Osteoblast (primary cell): ENCODE measurements at regions not wholly inside any gene's neighbourhood (a gene's known extent, or its start where the extent isn't known, plus 50 kb on each side); places are given as distances from the start of the nearest gene placed in this dataset.
"Not testable (repeated sequence)": the region's sequence is repeated elsewhere in the genome, so short reads cannot be mapped to it uniquely, and the experiment has no call there.

ENCODE experiments used
- DNase-seq: peaks from one replicate; pipeline ENCODE4 v3.0.0; 2011; ENCODE audit warnings: low spot score, mixed read lengths; ENCODE audit not compliant: insufficient read length; ENCODE audit errors: missing footprints
- H2AFZ ChIP-seq: 2 replicates; pipeline ENCODE4 v1.6.0; 2011; ENCODE audit warnings: mild to moderate bottlenecking, low read length
- H3K27ac ChIP-seq: 2 replicates; pipeline ENCODE4 v1.5.1; 2011; ENCODE audit warnings: mild to moderate bottlenecking, low read depth, low read length, moderate library complexity
- H3K27me3 ChIP-seq: 2 replicates; pipeline ENCODE4 v1.6.0; 2012; ENCODE audit warnings: mild to moderate bottlenecking, control low read depth, inconsistent platforms, low read length, moderate library complexity; ENCODE audit not compliant: insufficient read depth
- H3K36me3 ChIP-seq: 2 replicates; pipeline ENCODE4 v1.5.1; 2011; ENCODE audit warnings: mild to moderate bottlenecking, low read length, control low read depth, moderate library complexity; ENCODE audit not compliant: insufficient read depth
- H3K4me1 ChIP-seq: 2 replicates; pipeline ENCODE4 v1.5.1; 2011; ENCODE audit warnings: mild to moderate bottlenecking, low read length, control low read depth, moderate library complexity; ENCODE audit not compliant: insufficient read depth
- H3K4me2 ChIP-seq: 2 replicates; pipeline ENCODE4 v1.6.0; 2011; ENCODE audit warnings: mild to moderate bottlenecking, low read length; ENCODE audit not compliant: insufficient read depth
- H3K4me3 ChIP-seq: fragments of 200-600 bp; sonication (generic); 3 replicates; pipeline ENCODE4 v1.5.1; 2012; ENCODE audit warnings: mild to moderate bottlenecking, low read length, inconsistent platforms; ENCODE audit not compliant: insufficient read depth
- H3K79me2 ChIP-seq: 2 replicates; pipeline ENCODE4 v1.6.0; 2012; ENCODE audit warnings: mild to moderate bottlenecking, low read length, control low read depth, inconsistent platforms; ENCODE audit not compliant: insufficient read depth
- H3K9me3 ChIP-seq: 2 replicates; pipeline ENCODE4 v1.5.1; 2011; ENCODE audit warnings: low read depth, low read length, control low read depth
- H4K20me1 ChIP-seq: 2 replicates; pipeline ENCODE4 v1.6.0; 2012; ENCODE audit warnings: mild to moderate bottlenecking, low read length, control low read depth; ENCODE audit not compliant: insufficient read depth
- TF ChIP-seq, protein P1 (sequence below): IDR thresholded peaks from 2 replicates; pipeline ENCODE4 v1.5.1; 2011; ENCODE audit warnings: mild to moderate bottlenecking, low read depth, low read length, moderate library complexity; ENCODE audit errors: extremely low read depth

DNA sequence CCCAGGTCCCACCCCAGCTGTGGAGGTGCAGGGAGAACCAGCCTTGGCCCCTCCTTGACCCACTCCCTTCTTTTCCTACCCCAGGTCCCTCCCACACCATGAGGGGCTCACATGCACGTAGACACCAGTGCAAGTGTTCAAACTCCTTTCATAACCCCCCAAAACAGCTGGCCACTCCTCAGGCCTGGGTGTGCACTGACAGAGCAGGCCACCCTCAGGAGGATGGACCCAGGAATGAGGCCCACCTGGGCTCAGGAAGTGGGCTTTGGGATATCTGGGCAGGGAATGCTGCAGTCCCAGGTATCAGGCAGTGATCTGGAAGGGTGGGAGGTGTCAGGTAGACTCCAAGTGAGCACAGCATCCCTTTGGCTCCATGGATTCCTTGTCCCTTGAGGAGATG, 723.8 kb downstream of the MATN1 start:
- TF ChIP-seq, protein P1, sequence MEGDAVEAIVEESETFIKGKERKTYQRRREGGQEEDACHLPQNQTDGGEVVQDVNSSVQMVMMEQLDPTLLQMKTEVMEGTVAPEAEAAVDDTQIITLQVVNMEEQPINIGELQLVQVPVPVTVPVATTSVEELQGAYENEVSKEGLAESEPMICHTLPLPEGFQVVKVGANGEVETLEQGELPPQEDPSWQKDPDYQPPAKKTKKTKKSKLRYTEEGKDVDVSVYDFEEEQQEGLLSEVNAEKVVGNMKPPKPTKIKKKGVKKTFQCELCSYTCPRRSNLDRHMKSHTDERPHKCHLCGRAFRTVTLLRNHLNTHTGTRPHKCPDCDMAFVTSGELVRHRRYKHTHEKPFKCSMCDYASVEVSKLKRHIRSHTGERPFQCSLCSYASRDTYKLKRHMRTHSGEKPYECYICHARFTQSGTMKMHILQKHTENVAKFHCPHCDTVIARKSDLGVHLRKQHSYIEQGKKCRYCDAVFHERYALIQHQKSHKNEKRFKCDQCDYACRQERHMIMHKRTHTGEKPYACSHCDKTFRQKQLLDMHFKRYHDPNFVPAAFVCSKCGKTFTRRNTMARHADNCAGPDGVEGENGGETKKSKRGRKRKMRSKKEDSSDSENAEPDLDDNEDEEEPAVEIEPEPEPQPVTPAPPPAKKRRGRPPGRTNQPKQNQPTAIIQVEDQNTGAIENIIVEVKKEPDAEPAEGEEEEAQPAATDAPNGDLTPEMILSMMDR: no peak
- H3K4me3 ChIP-seq: no peak overlapping the region
- no peak for DNase-seq

DNA sequence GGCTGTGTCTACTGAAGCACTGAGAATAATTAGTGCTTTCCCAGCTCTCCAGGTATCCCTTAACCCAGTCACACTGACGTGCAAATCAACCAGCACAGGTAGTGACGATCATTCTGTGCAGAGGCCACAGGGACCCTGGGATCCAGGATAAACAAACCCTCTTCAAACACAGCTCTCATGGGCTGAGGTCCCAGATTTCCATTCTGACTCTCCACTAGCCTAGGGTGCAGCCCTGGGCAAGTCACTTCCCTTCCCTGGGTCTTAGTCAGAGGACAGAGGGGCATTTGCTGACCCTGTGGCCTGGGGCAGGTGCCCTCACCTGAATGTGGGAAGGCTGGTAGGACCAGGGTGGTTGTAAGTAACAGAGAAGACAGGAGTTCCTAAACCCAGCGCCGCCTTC, 724.7 kb downstream of the MATN1 start:
- no peaks in the 10 kb centered on the region for H3K36me3 ChIP-seq
- no peaks in the 10 kb centered on the region for H3K9me3 ChIP-seq
- H3K4me3 ChIP-seq: no peak overlapping the region
- no peak overlapping the region for H2AFZ ChIP-seq
- no peak overlapping the region for H3K27ac ChIP-seq
- H3K79me2 ChIP-seq: no peaks in the 10 kb centered on the region
- no peaks in the 10 kb centered on the region for H4K20me1 ChIP-seq
- H3K4me2 ChIP-seq: no peak overlapping the region
- H3K4me1 ChIP-seq: no peaks in the 10 kb centered on the region
- H3K27me3 ChIP-seq: no peaks in the 10 kb centered on the region
- TF ChIP-seq, protein P1: no peak
- DNase-seq: no peak

More for the DNA sequence above, 723.8 kb downstream of the MATN1 start:
- Histone ChIP-seq H3K4me2 (no peak overlapping the region), H3K27ac (no peak overlapping the region), H2AFZ (no peak overlapping the region), H3K79me2 (no peaks in the 10 kb centered on the region), H4K20me1 (no peaks in the 10 kb centered on the region), H3K36me3 (no peaks in the 10 kb centered on the region), H3K9me3 (no peaks in the 10 kb centered on the region), H3K27me3 (no peaks in the 10 kb centered on the region), H3K4me1 (no peaks in the 10 kb centered on the region)

DNA sequence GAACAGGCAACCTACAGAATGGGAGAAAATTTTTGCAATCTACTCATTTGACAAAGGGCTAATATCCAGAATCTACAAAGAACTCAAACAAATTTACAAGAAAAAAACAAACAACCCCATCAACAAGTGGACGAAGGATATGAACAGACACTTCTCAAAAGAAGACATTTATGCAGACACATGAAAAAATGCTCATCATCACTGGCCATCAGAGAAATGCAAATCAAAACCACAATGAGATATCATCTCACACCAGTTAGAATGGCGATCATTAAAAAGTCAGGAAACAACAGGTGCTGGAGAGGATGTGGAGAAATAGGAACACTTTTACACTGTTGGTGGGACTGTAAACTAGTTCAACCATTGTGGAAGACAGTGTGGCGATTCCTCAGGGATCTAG, 725.6 kb downstream of the MATN1 start:
- H3K4me1 ChIP-seq, H3K27ac ChIP-seq, H4K20me1 ChIP-seq, H3K27me3 ChIP-seq, H2AFZ ChIP-seq, H3K4me2 ChIP-seq, H3K36me3 ChIP-seq, H3K9me3 ChIP-seq, H3K79me2 ChIP-seq, H3K4me3 ChIP-seq, DNase-seq: not testable (repeated sequence)

DNA sequence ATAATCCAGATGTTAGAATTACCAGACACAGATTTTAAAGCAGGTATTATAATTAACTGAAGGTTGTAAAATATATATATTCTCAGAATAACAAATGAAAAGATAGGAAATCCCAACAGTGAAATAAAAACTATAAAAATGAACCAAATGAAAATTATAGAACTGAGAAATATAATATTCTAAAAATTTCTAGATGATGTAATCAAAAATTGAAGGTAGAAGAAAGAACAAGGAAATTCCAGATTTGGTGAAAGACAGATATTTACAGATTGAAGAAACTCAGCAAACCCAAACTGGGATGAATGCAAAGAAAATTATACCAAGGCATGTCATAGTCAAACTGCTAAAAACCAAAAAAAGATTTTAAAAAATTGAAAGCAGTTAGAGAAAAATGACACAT, 729.4 kb downstream of the MATN1 start:
- TF ChIP-seq, protein P1: no peak
- Histone ChIP-seq H3K36me3 (no peaks in the 10 kb centered on the region), H3K79me2 (no peaks in the 10 kb centered on the region), H3K4me3 (no peak overlapping the region), H2AFZ (no peak overlapping the region), H4K20me1 (no peaks in the 10 kb centered on the region), H3K4me2 (no peak overlapping the region), H3K27me3 (no peaks in the 10 kb centered on the region), H3K27ac (no peak overlapping the region), H3K4me1 (no peaks in the 10 kb centered on the region), H3K9me3 (peaks cover 2% of the 10 kb centered on the region)
- no peak for DNase-seq
